Esophagus squamous epithelium (tissue), 5 donors: ENCODE measurements at regions not wholly inside any gene's neighbourhood (a gene's known extent, or its start where the extent isn't known, plus 50 kb on each side); places are given as distances from the start of the nearest gene placed in this dataset.

ENCODE experiments used
- DNase-seq: peaks from one replicate; lab custom pipeline; 2025; lab: John Stamatoyannopoulos, UW
- H3K27ac ChIP-seq, 4 donors: fragments of 200-600 bp; sonication (generic); one replicate each; pipeline ENCODE4 v1.5.1; 2016 to 2019; ENCODE audit warnings: mild to moderate bottlenecking in 1 of 4
- H3K27me3 ChIP-seq, 4 donors: fragments of 200-600 bp; sonication (generic); 1 replicate in 3 of 4; 2 replicates in 1 of 4; pipeline versions ENCODE4 v1.5.1 to v1.6.0; 2017 to 2021; ENCODE audit warnings: antibody characterized with exemption in 1 of 4
- H3K36me3 ChIP-seq, 3 donors: fragments of 200-600 bp; sonication (generic); one replicate each; pipeline ENCODE4 v1.5.1; 2016 to 2019
- H3K4me1 ChIP-seq, 3 donors: fragments of 200-600 bp; sonication (generic); one replicate each; pipeline ENCODE4 v1.5.1; 2017 to 2019
- H3K4me3 ChIP-seq, 4 donors: fragments of 200-600 bp; sonication (generic); 1 replicate in 3 of 4; 2 replicates in 1 of 4; pipeline ENCODE4 v1.5.1; 2016 to 2019; ENCODE audit warnings: mild to moderate bottlenecking in 2 of 4, moderate library complexity in 1 of 4
- H3K9me3 ChIP-seq, 3 donors: fragments of 200-600 bp; sonication (generic); one replicate each; pipeline ENCODE4 v1.5.1; 2016 to 2019
- CTCF ChIP-seq, 6 experiments: fragments of 450-650 bp in 4 of 6; fragments of 200-600 bp in 2 of 6; sonication (generic) in 2 of 6; IDR thresholded peaks; one replicate each; pipeline ENCODE4 v1.5.1; 2016 to 2019; ENCODE audit warnings: antibody characterized with exemption in 6 of 6, mild to moderate bottlenecking in 4 of 6, moderate library complexity in 4 of 6
- POLR2A ChIP-seq, 4 donors: fragments of 450-650 bp; IDR thresholded peaks; one replicate each; pipeline ENCODE4 v1.6.1; 2017; ENCODE audit warnings: antibody characterized with exemption in 4 of 4, mild to moderate bottlenecking in 4 of 4, moderate library complexity in 3 of 4
- WGBS, 2 donors: methylation state at CpG; one replicate each; pipeline ENCODE4 v1.1.5; 2018; 5-methylcytosine and 5-hydroxymethylcytosine counted together
- intact Hi-C: fragments of 100-400 bp; cut with DNase I; formaldehyde crosslinking; loops from one replicate; pipeline ENCODE4 v1.15.0; 2022
- donor health status: DM: yes; HTN: yes; CAD: no.

GRCh38 chr5:26181582-26181981 is 856.8 kb downstream of the CDH9 start:
- no peak overlapping the region for H3K27ac ChIP-seq
- no peak overlapping the region for H3K4me3 ChIP-seq
- 84 to 88% methylated on average over 1 of the region's 1 CpG for WGBS, 2 donors
- intact Hi-C loops = no loop called here
- no peaks in the 10 kb centered on the region for H3K36me3 ChIP-seq
- H3K4me1 ChIP-seq = no peaks in the 10 kb centered on the region
- no peaks in the 10 kb centered on the region for H3K9me3 ChIP-seq
- TF ChIP-seq CTCF (IDR thresholded peaks at IDR 0.05) (no peak), POLR2A (IDR thresholded peaks at IDR 0.05) (no peak)
- no peaks in the 10 kb centered on the region for H3K27me3 ChIP-seq
- no peak for DNase-seq

DNA sequence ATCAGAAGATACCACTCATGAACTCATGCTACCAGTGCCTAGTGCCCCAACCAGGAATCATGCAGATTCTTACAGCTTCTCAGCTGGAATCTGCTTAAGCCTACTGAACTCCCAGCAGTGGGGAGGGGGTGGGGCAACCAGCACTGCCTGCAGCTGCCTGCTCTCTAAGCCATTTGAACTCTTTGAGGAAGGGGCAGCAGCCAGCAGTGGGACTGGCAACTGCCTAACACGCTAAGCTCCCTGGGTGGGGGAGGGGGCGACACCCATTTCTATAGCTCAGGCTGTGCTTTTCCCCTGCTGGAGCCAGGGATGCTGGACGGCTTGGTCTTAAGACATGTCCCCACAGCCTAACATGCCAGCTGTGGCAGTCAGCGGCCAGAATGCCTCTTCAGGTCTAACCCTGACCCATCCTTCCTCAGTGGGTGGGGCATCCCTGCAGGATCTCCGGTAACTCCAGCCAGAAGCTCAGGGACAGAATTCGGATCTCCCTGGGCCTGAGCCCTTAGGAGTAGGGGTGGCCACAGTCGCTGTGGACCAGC is 889.7 kb downstream of the CDH9 start:
- Histone ChIP-seq H3K4me3 (no peak overlapping the region), H3K9me3 (peaks cover 0 to 14% (median 7%) of the 10 kb centered on the region in 3 donors), H3K27ac (no peak overlapping the region), H3K4me1 (no peaks in the 10 kb centered on the region), H3K27me3 (no peaks in the 10 kb centered on the region), H3K36me3 (no peaks in the 10 kb centered on the region)
- TF ChIP-seq POLR2A (IDR thresholded peaks at IDR 0.05) (no peak), CTCF (IDR thresholded peaks at IDR 0.05) (no peak)
- WGBS, 2 donors = 60 to 100% methylated on average over 1 of the region's 7 CpGs
- no peak for DNase-seq
- intact Hi-C loops = no loop called here

GRCh38 chr5:26143259-26143658 is 895.1 kb downstream of the CDH9 start:
- H3K9me3 ChIP-seq = peaks cover 0 to 1% (median under 1%) of the 10 kb centered on the region in 3 donors
- no peaks in the 10 kb centered on the region for H3K4me1 ChIP-seq
- no peak for DNase-seq
- H3K4me3 ChIP-seq = no peak overlapping the region
- intact Hi-C loops = no loop called here
- no peak overlapping the region for H3K27ac ChIP-seq
- TF ChIP-seq CTCF (IDR thresholded peaks at IDR 0.05) = no peak
- no peak for TF ChIP-seq POLR2A (IDR thresholded peaks at IDR 0.05)
- 44 to 62% methylated on average over 2 of the region's 2 CpGs for WGBS, 2 donors
- no peaks in the 10 kb centered on the region for H3K36me3 ChIP-seq
- no peaks in the 10 kb centered on the region for H3K27me3 ChIP-seq

DNA sequence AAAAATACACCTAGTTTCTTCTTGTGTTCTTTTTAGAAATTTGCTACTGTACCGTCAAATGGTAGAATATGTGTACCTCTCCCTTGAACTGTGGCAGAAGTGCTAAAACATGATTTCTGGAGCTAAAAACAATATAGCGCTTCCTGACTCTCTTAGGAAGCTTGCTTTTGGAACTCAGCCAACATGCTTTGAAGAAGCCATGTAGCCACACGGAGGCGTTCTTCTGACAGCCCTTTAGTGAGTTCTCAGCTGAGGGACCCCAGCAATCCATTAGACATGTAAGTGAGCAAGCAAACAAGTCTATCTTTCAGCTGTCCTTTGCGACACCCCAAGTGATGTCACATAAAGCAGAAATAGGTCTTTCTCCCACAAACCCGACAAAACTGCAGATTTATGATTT is 917.0 kb downstream of the CDH9 start:
- H3K36me3 ChIP-seq = no peaks in the 10 kb centered on the region
- H3K4me1 ChIP-seq = no peaks in the 10 kb centered on the region
- intact Hi-C loops = no loop called here
- H3K27ac ChIP-seq = no peak overlapping the region
- no peaks in the 10 kb centered on the region for H3K9me3 ChIP-seq
- no peak overlapping the region for H3K4me3 ChIP-seq
- WGBS, 2 donors = 49% methylated on average over 6 of the region's 6 CpGs
- H3K27me3 ChIP-seq = no peaks in the 10 kb centered on the region
- no peak for TF ChIP-seq CTCF (IDR thresholded peaks at IDR 0.05)
- no peak for TF ChIP-seq POLR2A (IDR thresholded peaks at IDR 0.05)
- DNase-seq = no peak

DNA sequence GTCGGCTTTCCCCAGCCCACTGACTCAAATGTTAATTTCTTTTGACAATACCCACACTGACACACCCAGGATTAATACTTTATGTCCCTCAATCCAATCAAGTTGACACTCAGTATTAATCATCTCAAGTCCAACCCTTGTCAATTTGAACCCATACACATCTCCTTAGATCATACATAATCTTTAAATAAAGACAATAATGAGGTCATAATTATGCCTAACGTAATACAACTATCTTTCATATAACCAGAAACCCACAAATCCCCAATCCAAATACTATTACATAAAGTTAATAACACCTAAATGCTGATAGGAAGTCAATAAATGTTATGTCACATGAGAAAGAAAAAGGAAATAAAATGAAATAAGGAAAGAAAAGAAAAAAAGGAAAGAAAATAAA is 934.2 kb downstream of the CDH9 start:
- Histone ChIP-seq H3K4me3 (no peak overlapping the region), H3K27ac (no peak overlapping the region), H3K9me3 (peaks cover 0 to 5% (median 0%) of the 10 kb centered on the region in 3 donors), H3K4me1 (no peaks in the 10 kb centered on the region), H3K27me3 (no peaks in the 10 kb centered on the region), H3K36me3 (no peaks in the 10 kb centered on the region)
- DNase-seq = no peak
- intact Hi-C loops = no loop called here
- WGBS, 2 donors = 37 to 63% methylated on average over 2 of the region's 2 CpGs
- no peak for TF ChIP-seq CTCF (IDR thresholded peaks at IDR 0.05)
- TF ChIP-seq POLR2A (IDR thresholded peaks at IDR 0.05) = no peak
